ELF-1 (cell line): ENCODE measurements at regions not wholly inside any gene's neighbourhood (a gene's known extent, or its start where the extent isn't known, plus 50 kb on each side); places are given as distances from the start of the nearest gene placed in this dataset.

Experiments used
- DNase-seq: peaks from one replicate; pipeline ENCODE4 v3.0.0-alpha.2; 2016; ENCODE audit warnings: low read depth, low spot score

- no peak for DNase-seq
Measured at GRCh38 chr2:237243487-237243886, 157.8 kb downstream of the COPS8 start.

DNA sequence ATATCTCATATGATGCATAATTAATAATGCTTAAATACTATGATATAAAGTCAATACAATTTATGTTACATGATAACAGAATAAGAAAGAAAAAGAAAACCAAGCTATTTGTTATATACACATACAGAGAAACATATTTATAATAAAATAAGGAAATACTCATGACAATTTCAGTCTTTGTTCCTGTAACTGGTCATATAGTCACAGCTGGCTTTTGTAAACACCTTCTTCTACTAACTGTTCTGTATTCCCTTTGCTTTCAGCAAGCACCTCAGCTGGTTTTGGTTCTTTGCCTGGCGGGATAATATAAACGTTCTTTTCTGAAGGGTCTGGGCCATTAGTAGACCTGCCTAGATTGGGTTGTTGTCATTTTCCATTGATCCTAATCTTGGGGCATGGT lies 158.5 kb downstream of the COPS8 start:
- no peak for DNase-seq

- no peak for DNase-seq
Measured at GRCh38 chr2:237244976-237245646, 159.4 kb downstream of the COPS8 start.

DNA sequence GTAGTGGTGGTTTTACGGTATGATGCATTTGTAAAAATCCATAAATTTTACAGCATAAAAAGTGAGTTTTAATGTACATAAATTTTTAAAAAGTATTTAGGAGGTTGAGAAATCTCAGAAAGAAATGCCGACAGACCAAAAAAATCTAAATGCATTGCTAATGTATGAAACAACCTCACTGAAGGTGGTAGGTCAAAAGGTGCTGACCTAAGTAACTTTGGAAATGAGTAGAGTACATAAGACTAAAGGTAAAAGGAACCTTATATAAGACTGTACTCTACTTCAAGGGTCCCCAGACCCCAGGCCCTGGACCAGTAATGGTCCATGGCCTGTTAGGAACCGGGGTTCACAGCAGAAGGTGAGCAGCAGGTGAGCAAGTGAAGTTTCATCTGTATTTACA lies 163.4 kb downstream of the COL6A3 start:
- DNase-seq, result no peak

GRCh38 chr2:237251986-237252385 lies 162.0 kb downstream of the COL6A3 start:
- no peak for DNase-seq

DNA sequence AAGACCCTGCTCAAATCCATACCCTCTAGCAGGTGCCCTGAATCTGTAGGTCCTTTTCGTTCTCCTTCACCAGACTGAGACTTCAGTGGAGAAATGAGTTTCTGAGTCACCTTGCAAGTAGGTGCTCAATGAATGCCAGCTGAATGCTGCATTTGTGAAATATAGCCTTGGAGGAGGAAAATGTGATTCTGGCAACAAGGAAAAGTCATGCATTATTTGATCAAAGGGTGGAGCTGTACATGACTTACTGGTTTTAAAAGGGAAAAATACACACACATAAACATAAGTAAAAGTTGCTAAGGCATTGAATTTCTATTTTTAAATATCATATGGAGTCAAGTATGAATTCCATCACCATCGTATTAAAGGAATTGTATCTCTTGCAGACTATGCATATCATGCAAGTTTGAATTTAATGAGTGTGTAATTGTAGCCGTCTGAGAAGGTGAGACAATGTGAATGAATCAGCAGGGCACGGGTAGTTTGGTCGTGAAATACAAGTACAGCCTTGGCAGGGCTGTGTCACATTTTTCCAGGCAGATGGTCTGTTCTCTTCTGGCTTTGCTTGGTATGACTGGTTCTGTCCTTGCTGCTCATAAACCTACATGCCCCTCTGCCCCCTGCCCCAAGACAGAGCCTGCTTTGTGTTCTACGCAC lies 160.8 kb downstream of the COL6A3 start:
- DNase-seq, result no peak

DNA sequence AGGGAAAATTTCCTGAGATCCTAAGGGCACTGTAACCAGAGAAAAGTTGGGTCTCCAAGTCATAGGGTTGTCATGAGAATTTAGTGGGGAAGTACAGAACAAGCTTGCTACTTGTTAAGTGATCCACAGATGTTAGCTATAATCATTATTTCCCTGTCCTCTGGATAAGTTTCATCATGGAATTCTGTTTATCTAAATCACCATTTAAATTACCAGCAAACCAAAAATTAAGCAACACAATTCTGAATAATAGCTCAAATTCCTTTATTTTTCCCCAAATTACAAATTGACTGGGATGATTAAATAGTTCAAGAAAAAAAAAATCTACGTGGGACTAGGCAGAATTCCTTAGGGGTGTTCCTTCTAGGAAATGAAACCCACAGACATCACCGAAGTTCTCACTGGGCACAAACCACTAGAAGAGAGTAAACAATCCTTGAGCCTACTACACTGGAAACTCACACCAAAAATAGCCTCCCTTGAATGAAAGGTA lies 159.5 kb downstream of the COL6A3 start:
- DNase-seq, result no peak

DNA sequence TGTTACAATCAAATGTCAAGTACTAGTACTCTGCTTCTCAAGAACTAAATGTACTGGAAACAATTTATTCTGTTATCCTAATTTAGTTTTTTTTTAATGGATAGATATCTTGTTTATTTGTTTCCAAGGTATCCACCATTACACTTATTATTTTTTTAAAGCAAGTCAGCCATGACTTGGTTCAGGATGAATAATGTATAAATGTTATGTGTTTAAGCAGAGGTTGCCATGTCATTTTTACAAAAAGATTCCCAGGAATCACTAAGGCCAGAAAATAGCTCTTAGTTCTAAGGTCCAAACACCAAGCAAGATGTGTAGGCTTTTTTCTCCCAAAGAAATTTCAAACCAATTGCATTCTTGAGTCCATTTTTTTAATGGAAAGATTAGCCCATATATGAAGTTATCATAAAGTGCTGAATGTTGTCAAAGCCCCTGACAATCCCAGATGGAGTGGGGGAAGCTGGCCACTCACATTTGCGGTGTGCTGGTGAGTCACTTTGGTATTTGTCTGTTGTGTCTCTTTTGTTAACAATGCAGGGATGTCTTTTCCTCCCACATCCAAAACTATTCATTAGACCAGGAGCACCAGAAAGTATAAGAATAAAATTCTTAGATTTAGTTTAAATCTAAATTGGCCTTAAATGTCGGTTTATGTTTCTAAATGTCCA lies 158.9 kb downstream of the COL6A3 start:
- no peak for DNase-seq

- DNase-seq, result no peak
Measured at GRCh38 chr2:237256887-237257286, 157.1 kb downstream of the COL6A3 start.

DNA sequence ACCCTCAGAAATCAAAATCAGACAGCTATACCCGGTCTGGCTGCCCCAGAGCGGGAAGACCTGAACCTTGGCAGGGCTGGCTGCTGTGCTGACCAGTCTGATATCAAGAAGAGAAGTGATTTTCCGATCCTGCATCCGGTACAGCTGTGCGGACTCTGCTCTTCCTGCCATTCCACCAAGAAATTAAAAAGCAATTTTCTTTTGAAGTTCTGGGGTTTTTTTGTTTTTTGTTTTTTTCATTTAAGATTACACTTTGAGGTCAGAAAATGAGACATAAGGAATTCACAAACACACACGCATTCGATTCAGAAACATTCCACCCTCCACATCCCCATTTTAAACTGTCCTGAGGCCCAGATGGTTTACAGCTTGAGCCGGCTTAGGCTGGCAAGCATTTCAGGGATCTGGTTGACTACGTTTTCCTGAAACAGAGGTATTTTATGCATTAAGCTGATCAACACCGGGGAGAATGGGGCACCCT lies 156.5 kb downstream of the COL6A3 start:
- no peak for DNase-seq

DNA sequence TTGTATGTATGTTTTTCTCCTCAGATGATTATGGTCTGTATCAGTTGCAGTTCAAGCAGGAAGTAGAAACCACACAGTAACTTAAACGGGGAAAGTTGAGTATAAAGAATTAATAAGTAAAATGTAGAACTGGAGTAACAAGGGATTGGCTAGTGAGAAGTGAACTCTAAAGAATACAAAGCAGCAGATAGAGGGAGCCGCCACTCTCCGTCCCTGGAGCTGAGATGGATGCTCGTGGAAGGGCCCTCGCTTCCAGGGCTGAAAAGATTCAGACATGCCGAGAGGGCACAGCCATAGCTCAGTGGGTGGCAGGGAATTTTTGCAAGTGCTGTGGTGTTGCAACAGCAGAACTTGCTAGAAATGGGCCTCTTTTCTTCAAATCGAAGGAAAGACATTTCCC lies 155.8 kb downstream of the COL6A3 start:
- DNase-seq, result no peak

GRCh38 chr2:237258615-237259014 lies 155.3 kb downstream of the COL6A3 start:
- no peak for DNase-seq

DNA sequence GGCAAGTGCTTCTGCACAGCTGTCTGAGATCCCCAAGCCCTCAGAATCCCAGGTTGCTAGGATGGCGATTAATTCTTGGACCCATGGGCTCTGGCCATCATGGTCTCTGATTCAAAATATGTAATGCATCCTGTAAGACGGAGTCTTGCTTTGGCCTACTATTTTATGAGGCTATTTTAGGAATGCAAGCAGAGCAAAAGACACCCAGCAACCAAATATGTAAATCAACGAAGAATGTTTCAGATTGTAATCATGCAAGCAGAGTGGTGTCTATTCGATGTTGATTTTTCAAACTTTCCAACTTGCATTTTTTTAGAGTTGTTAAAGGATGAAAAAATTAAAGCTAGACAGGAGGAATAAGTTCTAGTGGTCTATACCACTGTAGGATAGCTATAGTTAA lies 154.8 kb downstream of the COL6A3 start:
- DNase-seq, result no peak

DNA sequence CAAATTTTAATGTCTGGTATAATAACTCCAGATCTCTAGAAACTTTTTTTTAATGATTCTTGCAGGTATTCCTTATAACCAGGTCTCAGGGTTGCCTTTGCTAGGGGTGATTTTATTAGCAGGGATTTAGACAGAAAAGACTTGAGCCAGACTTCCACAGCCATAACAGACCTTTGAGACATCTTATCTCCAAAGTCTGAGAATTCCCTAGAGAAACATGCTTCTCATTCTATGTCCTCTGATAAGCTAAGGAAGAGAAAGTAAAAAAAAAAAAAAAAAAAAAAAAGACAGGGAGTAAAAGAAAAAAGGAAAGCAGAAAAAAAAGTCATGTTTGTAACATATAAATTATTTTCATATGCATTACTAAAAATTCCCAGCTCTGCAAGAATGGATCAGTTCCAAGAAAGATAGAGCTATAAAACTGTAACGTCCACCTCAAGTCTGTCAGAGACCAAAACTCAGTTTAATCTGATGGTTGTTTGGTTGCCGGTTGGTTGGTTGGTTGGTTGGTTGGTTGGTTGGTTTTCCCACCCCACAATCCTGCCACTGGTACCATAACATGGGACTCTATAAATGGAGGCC lies 153.8 kb downstream of the COL6A3 start:
- no peak for DNase-seq

- no peak for DNase-seq
Measured at GRCh38 chr2:237260686-237261085, 153.3 kb downstream of the COL6A3 start.

GRCh38 chr2:237261327-237261726 lies 152.6 kb downstream of the COL6A3 start:
- no peak for DNase-seq

DNA sequence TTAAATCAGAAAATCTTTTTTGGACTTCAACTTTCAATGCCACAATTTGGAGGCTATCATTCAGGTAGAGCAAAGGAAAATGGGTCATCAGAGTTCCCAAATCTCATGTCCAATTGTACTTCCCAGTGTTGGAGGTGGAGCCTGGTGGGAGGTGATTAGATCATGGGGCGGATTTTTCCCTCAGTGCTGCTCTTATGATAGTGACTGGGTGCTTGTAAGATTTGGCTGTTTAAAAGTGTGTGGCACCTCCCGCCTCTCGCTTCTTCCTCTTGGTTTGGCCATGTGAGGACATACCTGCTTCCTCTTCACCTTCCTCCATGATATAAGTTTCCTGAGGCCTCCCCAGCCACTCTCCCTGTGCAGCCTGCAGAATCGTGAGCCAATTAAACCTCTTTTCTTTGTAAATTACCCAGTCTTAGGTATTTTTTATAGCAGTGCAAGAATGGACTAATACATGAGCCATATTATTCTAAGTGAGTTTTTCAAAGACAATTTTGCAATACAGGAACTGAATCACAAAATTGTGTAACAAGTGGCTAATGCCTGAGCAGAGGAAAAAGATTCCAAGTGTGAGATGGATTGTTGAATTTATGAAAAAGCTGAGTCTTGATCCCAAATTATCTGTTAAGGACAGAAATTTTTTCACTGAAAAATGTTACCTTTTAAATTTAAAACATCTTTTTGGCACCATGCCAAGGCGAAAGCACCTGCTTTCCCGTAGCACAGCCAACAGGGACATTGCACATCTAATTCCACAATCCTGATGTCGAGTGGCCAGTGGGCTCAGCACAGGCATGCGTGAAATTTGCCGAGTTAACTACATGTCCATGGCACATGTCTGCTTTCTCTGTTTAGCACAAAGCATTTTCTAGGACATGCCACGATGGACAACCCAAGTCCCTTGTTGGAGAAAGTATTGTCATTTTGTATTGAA lies 150.9 kb downstream of the COL6A3 start:
- no peak for DNase-seq

GRCh38 chr2:237264480-237265219 lies 149.3 kb downstream of the COL6A3 start:
- DNase-seq, result no peak

DNA sequence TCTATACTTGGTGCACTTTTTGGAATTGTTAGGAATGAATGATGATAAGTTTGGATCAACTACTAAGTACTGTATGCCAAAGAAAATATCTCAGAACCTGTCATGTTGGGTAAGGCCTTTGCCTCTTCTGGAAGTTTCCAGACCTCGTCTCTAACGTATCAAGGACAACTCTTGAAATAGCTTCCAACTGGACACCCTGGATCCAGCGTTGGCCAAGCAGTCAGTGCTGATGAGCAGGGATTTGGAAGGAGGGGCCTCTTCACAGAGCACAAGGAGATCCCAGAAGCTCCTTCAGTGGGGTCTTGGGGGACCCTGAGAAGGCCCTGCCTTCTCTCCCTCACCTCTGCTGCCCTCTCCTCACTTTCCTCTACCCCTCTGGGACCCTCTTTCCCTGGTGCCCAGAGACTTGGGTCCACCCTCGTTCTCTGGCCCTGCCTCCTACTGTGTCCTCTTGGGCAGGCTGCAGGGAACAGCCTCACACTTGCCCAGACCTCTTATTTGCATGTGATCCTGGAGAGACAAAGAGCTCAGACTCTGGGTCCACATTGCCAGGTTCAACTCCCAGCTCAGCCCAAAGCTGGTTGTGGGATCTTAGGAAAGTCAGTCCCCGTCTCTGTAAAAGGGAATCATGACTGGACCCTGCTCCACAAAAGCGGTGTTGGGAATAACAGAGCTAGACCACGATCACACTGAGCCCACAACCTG lies 145.8 kb downstream of the COL6A3 start:
- no peak for DNase-seq
